GM20000 (cell line): ENCODE measurements at regions not wholly inside any gene's neighbourhood (a gene's known extent, or its start where the extent isn't known, plus 50 kb on each side); places are given as distances from the start of the nearest gene placed in this dataset.

Source experiments
- DNase-seq: peaks from one replicate; pipeline ENCODE4 v3.0.0; 2012; ENCODE audit warnings: low spot score
- TF ChIP-seq, protein P1 (sequence below): IDR thresholded peaks from 2 replicates; pipeline ENCODE4 v1.5.1; 2012; ENCODE audit warnings: mild to moderate bottlenecking, control low read depth; ENCODE audit errors: extremely low read depth, missing control alignments

GRCh38 chr11:19389787-19390303, 149.1 kb upstream of the E2F8 start:
- DNase-seq: no peak
- TF ChIP-seq, protein P1, sequence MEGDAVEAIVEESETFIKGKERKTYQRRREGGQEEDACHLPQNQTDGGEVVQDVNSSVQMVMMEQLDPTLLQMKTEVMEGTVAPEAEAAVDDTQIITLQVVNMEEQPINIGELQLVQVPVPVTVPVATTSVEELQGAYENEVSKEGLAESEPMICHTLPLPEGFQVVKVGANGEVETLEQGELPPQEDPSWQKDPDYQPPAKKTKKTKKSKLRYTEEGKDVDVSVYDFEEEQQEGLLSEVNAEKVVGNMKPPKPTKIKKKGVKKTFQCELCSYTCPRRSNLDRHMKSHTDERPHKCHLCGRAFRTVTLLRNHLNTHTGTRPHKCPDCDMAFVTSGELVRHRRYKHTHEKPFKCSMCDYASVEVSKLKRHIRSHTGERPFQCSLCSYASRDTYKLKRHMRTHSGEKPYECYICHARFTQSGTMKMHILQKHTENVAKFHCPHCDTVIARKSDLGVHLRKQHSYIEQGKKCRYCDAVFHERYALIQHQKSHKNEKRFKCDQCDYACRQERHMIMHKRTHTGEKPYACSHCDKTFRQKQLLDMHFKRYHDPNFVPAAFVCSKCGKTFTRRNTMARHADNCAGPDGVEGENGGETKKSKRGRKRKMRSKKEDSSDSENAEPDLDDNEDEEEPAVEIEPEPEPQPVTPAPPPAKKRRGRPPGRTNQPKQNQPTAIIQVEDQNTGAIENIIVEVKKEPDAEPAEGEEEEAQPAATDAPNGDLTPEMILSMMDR: no peak

DNA sequence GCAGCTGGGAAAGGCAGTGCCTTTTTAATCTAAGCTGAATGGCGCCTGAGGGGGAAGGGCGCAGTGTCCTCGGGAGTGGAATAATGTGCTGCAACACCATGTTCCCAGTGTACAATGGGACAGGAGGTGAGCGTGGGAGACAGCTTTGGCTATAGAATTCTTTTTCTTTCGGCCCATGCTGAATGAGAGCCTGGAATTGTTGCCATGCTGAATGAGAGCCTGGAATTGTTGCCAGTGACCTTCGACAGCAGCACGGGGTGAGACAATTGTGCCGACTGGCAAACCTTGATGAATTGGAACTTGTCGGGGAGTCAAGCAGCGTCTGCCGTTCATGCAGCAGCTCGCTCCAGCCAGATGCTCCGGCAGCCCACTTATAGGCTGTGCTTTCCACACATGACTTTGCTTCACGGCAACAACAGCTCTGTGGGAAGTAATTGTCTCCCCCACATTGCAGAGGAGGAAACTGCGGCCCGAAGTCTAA, 141.4 kb upstream of the E2F8 start:
- no peak for DNase-seq
- TF ChIP-seq, protein P1: no peak

DNA sequence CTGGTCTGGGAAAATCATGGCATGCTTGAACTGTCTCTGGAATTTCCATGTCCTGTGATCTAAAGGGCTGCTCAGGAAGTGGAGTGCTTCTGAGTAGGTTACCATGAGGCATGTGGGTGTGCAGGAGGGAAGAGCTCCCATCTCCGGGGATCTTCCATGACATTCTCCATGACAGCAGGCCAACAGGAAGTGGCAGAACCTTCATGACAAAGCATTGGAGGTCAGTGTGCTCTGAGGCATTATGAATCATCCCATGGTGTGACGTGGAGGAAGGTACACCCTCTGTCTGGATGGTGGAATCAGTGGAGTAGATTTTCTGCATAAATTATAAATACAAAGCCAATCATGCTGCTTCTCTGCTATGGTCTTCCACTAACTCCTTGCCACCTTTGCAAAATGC, 139.6 kb upstream of the E2F8 start:
- TF ChIP-seq, protein P1: no peak
- no peak for DNase-seq

GRCh38 chr11:19379465-19379864, 138.7 kb upstream of the E2F8 start:
- TF ChIP-seq, protein P1: no peak
- no peak for DNase-seq

DNA sequence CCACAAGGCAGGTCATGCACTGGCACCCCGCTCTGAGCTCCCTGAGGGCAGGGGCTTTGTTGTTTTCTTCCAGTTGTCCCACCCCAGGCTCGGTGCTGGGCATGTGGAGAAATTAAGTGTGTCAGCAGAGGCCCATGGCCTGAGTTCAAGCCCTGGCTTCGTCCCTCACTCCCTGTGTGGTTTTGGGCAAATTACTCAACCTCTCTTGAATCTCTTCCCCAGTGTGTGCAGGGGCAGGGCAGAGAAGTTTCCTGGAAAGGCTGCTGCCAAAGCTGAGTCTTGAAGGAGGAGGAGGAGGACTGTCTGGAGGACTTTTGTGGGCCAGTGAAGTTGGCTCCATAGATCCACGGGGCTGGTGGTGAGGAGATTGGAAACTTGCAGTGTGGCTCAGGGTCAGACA, 138.1 kb upstream of the E2F8 start:
- TF ChIP-seq, protein P1: no peak
- DNase-seq: no peak

GRCh38 chr11:19377881-19378280, 137.1 kb upstream of the E2F8 start:
- TF ChIP-seq, protein P1: no peak
- no peak for DNase-seq

DNA sequence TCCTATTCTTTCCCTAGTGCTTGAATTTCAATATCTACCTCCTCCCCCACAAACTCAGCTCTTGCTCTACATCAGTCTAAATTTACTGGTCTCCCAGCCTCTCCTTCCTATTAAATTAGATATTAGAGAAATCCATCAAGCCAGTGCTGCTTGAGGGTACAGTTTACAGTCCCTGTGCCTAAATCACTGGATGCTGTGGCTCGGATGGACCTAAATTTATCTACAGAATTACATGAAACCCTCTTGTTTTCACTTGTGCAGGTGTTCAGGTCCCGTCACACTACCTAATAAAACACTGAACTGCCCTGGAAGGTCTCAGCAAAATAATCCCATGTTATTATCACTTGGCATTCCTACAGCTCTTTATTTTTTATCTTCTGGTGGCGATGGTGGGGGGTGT, 134.7 kb upstream of the E2F8 start:
- DNase-seq: no peak
- TF ChIP-seq, protein P1: no peak

- TF ChIP-seq, protein P1: no peak
- DNase-seq: no peak
Measured at GRCh38 chr11:19374151-19374569, 133.4 kb upstream of the E2F8 start.
